Gastroesophageal sphincter (tissue), 3 donors: ENCODE measurements at regions not wholly inside any gene's neighbourhood (a gene's known extent, or its start where the extent isn't known, plus 50 kb on each side); places are given as distances from the start of the nearest gene placed in this dataset.

Experiments used
- POLR2A ChIP-seq, 2 donors: fragments of 450-650 bp; IDR thresholded peaks; one replicate each; pipeline ENCODE4 v1.6.1; 2017; ENCODE audit warnings: antibody characterized with exemption in 2 of 2, mild to moderate bottlenecking in 2 of 2, moderate library complexity in 1 of 2
- TF ChIP-seq, protein P1 (sequence below), 4 experiments: fragments of 200-600 bp in 2 of 4; fragments of 450-650 bp in 2 of 4; sonication (generic) in 1 of 4; IDR thresholded peaks; one replicate each; pipeline ENCODE4 v1.5.1; 2017 to 2019; ENCODE audit warnings: antibody characterized with exemption in 4 of 4, mild to moderate bottlenecking in 2 of 4, moderate library complexity in 2 of 4

DNA sequence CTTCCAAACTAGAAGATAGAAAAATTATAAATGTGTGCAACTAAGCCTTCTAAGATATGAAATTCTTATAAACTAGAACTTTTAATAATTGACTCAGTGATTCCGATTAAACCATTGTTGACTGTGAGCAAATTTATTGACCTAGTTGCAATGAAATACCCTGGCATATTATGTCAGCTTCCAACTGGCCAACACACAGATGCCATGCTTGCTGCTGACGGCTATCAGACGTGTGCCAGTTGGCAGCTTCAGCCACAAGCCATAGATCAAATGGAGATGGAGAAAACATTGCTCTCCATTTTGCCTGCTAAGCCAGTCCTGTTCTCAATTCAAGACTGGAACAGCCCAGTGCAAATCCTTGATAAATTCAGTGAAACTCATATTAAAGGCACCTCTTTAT, 101.7 kb upstream of the HDGFL1 start:
- TF ChIP-seq, protein P1, sequence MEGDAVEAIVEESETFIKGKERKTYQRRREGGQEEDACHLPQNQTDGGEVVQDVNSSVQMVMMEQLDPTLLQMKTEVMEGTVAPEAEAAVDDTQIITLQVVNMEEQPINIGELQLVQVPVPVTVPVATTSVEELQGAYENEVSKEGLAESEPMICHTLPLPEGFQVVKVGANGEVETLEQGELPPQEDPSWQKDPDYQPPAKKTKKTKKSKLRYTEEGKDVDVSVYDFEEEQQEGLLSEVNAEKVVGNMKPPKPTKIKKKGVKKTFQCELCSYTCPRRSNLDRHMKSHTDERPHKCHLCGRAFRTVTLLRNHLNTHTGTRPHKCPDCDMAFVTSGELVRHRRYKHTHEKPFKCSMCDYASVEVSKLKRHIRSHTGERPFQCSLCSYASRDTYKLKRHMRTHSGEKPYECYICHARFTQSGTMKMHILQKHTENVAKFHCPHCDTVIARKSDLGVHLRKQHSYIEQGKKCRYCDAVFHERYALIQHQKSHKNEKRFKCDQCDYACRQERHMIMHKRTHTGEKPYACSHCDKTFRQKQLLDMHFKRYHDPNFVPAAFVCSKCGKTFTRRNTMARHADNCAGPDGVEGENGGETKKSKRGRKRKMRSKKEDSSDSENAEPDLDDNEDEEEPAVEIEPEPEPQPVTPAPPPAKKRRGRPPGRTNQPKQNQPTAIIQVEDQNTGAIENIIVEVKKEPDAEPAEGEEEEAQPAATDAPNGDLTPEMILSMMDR (IDR thresholded peaks at IDR 0.05), result no peak
- no peak for TF ChIP-seq POLR2A (IDR thresholded peaks at IDR 0.05)
